GM18858 (cell line): ENCODE measurements at regions not wholly inside any gene's neighbourhood (a gene's known extent, or its start where the extent isn't known, plus 50 kb on each side); places are given as distances from the start of the nearest gene placed in this dataset.
"Not testable (repeated sequence)": the region's sequence is repeated elsewhere in the genome, so short reads cannot be mapped to it uniquely, and the experiment has no call there.

Source experiments
- ATAC-seq: cut with Tn5 transposase; IDR thresholded peaks from one replicate; pipeline ENCODE4 v1.9.1; 2021; ENCODE audit not compliant: unreplicated experiment

DNA sequence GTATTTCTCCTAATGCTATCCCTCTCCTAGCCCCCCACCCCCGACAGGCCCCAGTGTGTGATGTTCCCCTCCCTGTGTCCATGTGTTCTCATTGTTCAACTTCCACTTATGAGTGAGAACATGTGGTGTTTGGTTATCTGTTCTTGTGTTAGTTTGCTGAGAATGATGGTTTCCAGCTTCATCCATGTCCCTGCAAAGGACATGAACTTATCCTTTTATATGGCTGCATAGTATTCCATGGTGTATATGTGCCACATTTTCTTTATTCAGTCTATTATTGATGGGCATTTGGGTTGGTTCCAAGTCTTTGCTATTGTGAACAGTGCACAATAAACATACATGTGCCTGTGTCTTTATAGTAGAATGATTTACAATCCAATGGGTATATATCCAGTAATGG, 362.0 kb upstream of the GYPC start:
- not testable (repeated sequence) for ATAC-seq

GRCh38 chr2:126299469-126299976, 356.4 kb upstream of the GYPC start:
- no peak for ATAC-seq

- ATAC-seq: no peak
Observed at GRCh38 chr2:126300348-126300747, 355.6 kb upstream of the GYPC start.

DNA sequence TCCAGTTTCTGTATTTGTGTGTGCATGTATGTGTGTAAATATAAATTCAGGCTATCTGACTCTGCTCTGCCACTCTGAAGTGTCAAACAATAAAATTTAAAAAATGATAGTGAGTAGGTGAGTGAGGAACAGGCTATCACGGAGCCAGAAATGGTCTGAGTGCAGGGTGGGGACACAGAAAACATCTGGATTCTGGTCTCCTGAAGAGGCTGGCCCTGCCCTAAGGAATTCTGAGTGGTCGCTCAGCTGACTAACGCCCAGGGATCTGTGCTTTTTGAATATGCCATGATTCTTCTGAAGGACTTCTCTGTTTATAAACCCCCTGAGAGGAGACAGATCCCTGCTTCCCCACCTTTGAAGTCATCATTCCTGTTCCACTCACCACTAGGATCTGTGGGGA, 353.9 kb upstream of the GYPC start:
- ATAC-seq: no peak

DNA sequence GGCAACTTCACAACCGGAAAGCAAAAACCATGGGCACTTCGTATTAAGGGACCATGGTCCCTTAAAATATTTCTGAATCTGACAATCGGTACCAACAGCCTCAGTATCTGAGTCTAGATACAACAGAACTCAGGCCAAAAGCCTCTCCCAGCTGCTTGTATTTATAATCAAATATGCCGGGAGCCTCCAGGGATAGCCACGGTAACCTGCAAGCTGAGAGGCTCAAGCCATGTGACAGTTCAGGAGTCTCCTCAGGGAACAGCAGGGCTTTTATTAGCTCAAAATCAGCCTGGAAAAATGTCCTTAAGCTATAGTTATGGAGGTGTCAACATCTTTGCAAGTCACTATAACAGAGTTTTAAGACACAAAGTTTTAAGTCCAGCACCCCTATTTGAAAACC, 352.8 kb upstream of the GYPC start:
- ATAC-seq: no peak

DNA sequence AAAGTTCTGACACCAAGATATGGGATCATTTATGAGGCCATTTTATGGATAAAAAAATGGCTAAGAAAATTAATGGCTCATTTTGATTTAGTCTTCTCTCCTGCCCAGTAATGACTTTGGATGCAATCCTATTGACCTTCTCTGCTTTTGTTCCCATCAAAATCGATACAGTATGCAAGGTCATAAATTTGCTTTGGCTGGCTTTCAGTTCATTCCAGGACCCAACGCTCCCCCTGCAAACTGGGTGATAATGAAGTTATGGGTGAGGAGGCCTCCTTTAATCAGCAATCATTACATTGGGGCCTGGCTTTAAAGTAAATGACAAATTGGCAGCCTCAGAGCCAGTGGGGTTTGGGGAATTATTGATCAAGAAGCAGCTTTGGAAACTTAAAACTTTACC, 351.8 kb upstream of the GYPC start:
- no peak for ATAC-seq

DNA sequence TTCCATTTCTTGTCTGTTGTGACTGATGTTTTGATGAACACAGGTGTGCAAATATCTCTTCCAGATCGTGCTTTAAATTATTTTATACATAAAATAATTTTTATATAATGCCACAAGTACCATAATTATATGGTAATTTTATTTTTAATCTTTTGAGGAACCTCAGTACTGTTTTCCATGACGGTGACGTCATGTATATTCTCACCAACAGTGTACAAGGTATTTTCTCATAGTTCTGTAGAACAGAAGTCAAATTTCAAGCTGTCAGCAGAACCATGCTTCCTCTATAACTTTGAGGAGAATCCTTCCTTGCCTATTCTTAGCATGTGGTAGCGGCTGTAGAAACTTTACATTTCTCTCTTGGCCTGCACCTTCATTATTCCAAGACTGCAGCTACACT, 349.4 kb upstream of the GYPC start:
- ATAC-seq: no peak

- ATAC-seq: no peak
Observed at GRCh38 chr2:126307740-126308139, 348.2 kb upstream of the GYPC start.

GRCh38 chr2:126309185-126309584, 346.8 kb upstream of the GYPC start:
- ATAC-seq: no peak

GRCh38 chr2:126312579-126312978, 343.4 kb upstream of the GYPC start:
- ATAC-seq: no peak

- ATAC-seq: no peak
Observed at GRCh38 chr2:126315828-126316227, 340.1 kb upstream of the GYPC start.

DNA sequence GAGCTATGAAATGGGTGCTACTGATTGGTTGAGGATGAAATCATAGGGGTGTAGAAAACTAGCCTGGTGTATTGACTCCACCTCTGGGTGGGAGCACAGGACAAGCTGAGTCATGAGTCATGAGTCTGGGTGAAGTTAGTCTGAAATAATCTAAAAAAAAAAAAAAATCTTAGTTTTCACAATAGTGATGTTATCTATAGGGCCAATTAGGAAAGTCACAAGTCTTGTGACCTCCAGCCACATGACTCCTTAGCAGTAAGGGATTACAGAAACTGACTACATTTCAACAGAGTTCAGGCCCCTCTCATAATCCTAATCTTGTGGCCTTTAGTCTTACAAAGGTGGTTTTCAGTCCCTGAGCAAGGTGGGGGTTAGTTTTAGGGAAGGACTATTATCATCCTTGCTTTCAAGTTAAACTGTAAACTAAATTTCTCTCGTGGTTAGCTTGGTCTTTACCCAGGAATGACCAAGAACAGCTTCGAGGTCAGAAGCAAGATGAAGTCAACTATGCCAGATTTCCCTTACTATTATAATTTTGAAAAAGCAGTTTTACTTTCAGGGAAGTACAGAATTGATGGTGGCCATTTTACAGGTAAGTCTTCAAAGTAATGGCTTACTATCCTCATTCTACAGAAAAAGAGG, 338.0 kb upstream of the GYPC start:
- ATAC-seq: no peak

DNA sequence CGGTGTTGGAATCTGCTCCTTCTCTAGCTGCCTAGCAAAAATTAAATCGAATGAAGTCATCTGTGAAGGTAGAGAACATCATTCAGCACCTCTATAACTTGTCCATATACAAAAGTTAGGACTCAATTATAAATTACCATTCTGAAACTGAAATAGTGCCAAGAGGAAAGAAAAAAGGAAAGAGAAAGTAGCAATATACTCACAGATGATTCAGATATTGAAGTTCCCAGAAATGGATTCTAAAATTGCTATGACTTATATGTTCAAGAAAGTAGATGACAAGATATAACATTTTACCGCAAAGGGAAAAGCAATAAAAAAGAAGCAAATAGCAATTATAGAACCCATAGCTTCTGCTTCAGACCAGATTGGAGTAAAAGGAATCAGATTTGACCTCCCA, 333.6 kb upstream of the GYPC start:
- no peak for ATAC-seq

DNA sequence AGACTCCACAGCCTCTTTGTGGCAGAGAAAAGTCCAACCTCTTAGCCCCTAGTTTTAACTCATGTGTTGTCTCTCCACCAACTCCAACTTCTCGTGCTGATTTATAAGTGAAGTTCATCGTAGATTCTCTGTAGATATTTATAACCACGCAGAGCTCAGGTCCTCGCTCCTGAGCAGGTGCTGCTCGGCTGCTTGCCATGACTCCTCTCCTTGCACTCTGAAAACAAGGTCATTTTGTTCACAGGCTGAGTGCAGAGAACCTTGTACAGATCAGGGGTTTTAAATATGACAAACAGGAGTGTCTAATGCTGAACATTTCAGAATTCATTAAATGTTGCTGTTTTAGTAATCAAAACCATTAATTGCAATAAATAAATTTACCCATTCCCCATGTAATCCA, 330.8 kb upstream of the GYPC start:
- no peak for ATAC-seq

GRCh38 chr2:126329173-126329572, 326.8 kb upstream of the GYPC start:
- ATAC-seq: no peak

DNA sequence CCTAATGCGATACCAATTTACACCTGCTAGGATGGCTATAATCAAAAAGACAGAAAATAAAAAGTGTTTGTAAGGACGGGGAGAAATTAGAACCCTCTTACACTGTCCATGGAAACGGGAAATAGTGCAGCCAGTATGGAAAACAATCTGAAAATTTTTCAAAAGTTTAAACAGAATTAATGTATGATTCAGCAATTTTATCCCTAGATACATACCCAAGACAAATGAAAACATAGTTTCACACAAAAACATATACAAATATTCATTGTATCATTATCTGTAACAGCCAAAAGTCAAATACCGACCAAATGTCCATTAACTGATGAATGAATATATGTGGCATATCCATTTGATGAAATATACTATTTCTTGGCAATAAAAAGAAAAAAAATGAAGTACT, 313.5 kb upstream of the GYPC start:
- ATAC-seq: no peak

GRCh38 chr2:126343136-126343535, 312.8 kb upstream of the GYPC start:
- no peak for ATAC-seq

GRCh38 chr2:126344493-126344892, 311.5 kb upstream of the GYPC start:
- peak; percentile 60 for ATAC-seq

DNA sequence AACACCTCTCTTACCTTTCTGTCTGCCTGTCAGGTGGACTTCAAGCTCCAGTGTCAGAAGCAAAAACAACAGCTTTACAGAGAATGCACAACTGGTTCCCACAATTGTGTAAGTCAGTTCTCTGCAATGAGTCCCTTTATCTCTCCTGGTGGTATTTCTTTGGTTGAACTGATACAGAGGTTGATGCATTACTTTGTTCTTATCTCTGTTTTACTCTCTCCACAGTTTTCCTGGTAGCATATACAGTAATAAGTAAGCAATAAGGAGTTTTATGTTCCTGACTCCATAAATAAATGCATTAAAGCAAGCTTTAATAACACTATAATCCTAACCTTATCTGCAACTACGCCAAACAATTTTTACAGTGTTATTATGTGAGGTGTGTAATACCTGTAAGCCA, 310.3 kb upstream of the GYPC start:
- ATAC-seq: no peak

DNA sequence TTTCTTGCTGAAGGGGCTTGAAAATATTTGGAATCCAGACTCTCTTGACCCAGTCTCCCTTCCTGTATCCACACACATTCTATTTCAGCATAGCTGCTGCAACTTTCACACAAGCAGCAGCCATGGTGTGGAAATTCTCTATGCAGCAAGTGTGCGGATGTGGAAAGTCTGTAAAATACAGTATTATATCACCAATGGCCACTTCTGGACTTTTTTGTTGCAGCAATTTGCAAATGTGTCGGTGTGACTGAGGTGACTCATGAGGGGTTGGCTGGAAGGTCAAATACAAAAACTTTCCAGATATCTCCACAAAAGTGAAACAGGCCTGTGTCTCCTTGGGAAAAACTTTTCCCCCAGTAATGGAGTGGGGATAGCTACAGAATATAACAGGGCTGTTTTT, 299.3 kb upstream of the GYPC start:
- ATAC-seq: no peak

- ATAC-seq: no peak
Observed at GRCh38 chr2:126358122-126358521, 297.8 kb upstream of the GYPC start.

GRCh38 chr2:126359494-126359893, 296.5 kb upstream of the GYPC start:
- peak; percentile 81 for ATAC-seq

DNA sequence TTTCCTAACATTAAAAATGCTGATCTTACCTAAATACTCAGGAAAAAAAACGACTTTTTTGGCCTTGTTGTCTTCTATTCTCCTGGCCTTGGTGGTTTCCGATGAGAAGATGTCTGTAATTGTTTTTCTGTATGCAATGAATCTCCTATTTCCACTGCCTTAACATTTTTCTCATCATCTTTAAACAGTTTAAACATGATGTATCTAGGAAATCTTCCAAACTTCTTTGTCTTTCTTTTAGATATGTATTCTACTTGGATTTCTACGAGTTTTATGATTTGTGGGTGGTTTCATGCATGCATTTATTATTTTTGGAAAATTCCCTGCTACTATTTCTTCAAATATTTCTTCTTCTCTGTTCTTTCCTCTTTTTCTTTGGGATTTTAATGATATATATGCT, 288.6 kb upstream of the GYPC start:
- ATAC-seq: no peak
